Hepatocyte (in vitro differentiated cells): ENCODE measurements at regions not wholly inside any gene's neighbourhood (a gene's known extent, or its start where the extent isn't known, plus 50 kb on each side); places are given as distances from the start of the nearest gene placed in this dataset.

ENCODE experiments used
- EZH2 ChIP-seq: fragments of 200-600 bp; sonication (generic); IDR thresholded peaks from 2 replicates; pipeline ENCODE4 v1.6.1; 2016; ENCODE audit warnings: antibody characterized with exemption, mild to moderate bottlenecking, borderline replicate concordance
- EZH2phosphoT487 ChIP-seq: fragments of 200-600 bp; sonication (generic); IDR thresholded peaks from one replicate; pipeline ENCODE4 v1.6.1; 2018; ENCODE audit warnings: antibody characterized with exemption, mild to moderate bottlenecking, low read depth, moderate library complexity; ENCODE audit not compliant: unreplicated experiment, severe bottlenecking
- TF ChIP-seq, protein P1 (sequence below): fragments of 200-600 bp; sonication (generic); IDR thresholded peaks from 2 replicates; pipeline ENCODE4 v1.5.1; 2016; ENCODE audit warnings: antibody characterized with exemption, mild to moderate bottlenecking; ENCODE audit not compliant: poor library complexity

DNA sequence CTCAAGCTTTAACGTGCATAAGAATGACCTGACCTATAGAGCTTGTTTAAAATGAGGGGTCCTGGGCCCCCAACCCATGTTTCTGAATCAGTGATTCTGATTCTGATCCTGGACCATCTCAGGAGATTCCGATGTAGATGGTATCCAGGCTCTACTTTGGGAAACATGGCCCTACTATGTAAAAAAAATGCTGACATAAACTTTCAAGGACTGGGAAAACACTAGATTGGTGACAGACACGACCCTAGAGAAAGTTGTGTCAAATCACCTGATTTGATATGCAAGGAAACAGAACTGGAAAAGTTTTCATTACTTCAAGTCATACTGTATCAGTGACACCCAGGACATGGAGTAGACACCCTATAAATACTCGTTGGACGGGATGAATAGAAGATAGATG is 328.5 kb downstream of the HNRNPD start:
- TF ChIP-seq, protein P1, sequence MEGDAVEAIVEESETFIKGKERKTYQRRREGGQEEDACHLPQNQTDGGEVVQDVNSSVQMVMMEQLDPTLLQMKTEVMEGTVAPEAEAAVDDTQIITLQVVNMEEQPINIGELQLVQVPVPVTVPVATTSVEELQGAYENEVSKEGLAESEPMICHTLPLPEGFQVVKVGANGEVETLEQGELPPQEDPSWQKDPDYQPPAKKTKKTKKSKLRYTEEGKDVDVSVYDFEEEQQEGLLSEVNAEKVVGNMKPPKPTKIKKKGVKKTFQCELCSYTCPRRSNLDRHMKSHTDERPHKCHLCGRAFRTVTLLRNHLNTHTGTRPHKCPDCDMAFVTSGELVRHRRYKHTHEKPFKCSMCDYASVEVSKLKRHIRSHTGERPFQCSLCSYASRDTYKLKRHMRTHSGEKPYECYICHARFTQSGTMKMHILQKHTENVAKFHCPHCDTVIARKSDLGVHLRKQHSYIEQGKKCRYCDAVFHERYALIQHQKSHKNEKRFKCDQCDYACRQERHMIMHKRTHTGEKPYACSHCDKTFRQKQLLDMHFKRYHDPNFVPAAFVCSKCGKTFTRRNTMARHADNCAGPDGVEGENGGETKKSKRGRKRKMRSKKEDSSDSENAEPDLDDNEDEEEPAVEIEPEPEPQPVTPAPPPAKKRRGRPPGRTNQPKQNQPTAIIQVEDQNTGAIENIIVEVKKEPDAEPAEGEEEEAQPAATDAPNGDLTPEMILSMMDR = no peak
- TF ChIP-seq EZH2 (no peak), EZH2phosphoT487 (no peak)
